ENCODE measurements at regions not wholly inside any gene's neighbourhood (a gene's known extent, or its start where the extent isn't known, plus 50 kb on each side); places are given as distances from the start of the nearest gene placed in this dataset.

DNA sequence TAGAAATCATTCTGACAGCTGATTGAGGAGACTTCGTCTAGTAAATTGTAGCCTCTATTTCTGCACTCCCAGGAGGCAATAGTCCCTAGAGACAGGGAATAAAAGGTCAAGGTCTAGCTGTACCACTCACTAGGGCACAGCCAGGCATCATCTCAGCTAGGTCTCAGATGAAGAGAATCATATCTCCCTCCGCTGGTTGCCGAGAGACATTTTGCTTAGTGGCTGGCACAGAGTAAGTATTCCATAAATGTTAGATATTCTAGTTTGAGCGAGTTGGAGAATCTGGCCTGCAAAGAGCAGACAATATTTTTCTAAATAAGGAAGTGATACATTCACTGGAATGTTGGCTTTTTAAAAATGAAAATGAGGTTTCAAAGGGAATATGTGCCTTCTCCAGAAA lies 180.4 kb upstream of the ACTBL2 start:
- no peaks in the 10 kb centered on the region for H3K27me3 ChIP-seq (ENCODE audit: control insufficient read depth, insufficient read depth, low read length)
- no peak for DNase-seq (ENCODE audit: low read depth)
- no peaks in the 10 kb centered on the region for H3K36me3 ChIP-seq (ENCODE audit: control insufficient read depth, insufficient read depth, low read length)
- no peak overlapping the region for H3K4me3 ChIP-seq (ENCODE audit: low read depth, low read length)
- TF ChIP-seq, protein P1, sequence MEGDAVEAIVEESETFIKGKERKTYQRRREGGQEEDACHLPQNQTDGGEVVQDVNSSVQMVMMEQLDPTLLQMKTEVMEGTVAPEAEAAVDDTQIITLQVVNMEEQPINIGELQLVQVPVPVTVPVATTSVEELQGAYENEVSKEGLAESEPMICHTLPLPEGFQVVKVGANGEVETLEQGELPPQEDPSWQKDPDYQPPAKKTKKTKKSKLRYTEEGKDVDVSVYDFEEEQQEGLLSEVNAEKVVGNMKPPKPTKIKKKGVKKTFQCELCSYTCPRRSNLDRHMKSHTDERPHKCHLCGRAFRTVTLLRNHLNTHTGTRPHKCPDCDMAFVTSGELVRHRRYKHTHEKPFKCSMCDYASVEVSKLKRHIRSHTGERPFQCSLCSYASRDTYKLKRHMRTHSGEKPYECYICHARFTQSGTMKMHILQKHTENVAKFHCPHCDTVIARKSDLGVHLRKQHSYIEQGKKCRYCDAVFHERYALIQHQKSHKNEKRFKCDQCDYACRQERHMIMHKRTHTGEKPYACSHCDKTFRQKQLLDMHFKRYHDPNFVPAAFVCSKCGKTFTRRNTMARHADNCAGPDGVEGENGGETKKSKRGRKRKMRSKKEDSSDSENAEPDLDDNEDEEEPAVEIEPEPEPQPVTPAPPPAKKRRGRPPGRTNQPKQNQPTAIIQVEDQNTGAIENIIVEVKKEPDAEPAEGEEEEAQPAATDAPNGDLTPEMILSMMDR (IDR thresholded peaks at IDR 0.05; ENCODE audit: insufficient read depth, low read length, poor library complexity, severe bottlenecking) = no peak

DNA sequence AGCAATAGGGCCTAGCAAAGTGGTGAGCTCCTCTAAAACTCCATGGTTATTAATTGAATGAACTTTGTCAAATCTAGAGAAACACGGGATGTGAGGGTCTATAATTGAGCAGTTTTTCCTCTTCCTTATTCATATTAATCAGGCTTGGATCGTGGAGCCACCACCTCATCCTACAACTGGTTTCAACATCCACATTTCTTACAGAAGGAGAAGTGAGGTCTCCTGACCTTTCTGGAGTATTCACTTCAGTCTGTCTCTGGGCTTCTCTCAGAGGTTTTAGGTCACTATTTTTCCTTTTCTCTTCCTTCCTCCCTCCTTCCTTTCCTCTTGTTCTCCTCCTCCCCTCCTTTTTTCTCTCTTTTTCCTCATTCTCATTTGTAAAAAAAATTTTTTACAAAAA lies 177.3 kb upstream of the ACTBL2 start:
- Histone ChIP-seq H3K36me3 (ENCODE audit: control insufficient read depth, insufficient read depth, low read length) (no peaks in the 10 kb centered on the region), H3K4me3 (ENCODE audit: low read depth, low read length) (no peak overlapping the region), H3K27me3 (ENCODE audit: control insufficient read depth, insufficient read depth, low read length) (no peaks in the 10 kb centered on the region)
- DNase-seq (ENCODE audit: low read depth) = no peak
- TF ChIP-seq, protein P1 (IDR thresholded peaks at IDR 0.05; ENCODE audit: insufficient read depth, low read length, poor library complexity, severe bottlenecking) = no peak

DNA sequence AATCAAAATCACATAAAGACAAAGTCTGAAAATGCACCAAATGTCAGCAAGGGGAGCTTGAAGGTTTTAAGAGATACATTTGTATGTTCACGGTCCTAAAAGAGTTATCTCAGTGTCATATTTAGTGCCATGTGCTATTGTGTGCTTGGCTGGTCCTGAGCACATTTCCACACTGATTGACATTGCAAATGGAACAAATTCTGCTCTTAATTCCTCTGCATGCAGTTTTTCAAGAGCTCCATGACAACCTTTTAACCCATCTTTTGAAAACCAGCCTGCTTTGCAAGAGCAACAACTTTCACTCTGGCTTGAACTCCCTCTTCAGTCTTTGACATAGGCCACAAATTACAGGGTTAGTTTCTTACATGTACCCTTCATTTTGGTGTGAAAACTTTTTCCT lies 175.4 kb upstream of the ACTBL2 start:
- no peaks in the 10 kb centered on the region for H3K27me3 ChIP-seq (ENCODE audit: control insufficient read depth, insufficient read depth, low read length)
- no peak overlapping the region for H3K4me3 ChIP-seq (ENCODE audit: low read depth, low read length)
- H3K36me3 ChIP-seq (ENCODE audit: control insufficient read depth, insufficient read depth, low read length) = no peaks in the 10 kb centered on the region
- TF ChIP-seq, protein P1 (IDR thresholded peaks at IDR 0.05; ENCODE audit: insufficient read depth, low read length, poor library complexity, severe bottlenecking) = no peak
- DNase-seq (ENCODE audit: low read depth) = no peak

DNA sequence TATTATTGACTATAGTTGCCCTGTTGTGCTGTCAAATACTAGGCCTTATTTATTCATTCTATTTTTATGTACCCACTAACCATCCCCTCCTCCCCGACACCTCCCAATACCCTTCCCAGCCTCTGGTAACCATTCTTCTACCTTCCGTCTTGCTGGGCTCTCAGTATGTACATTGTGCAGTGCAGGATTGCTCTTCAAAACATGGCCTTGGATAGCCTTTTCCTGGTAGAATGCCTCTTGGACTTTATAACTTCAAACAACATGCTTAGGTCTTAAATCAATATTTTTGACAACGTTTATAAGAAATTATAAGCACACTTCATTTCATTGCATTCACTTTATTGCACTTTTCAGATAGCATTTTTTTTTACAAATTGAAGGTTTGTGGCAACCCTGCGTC lies 172.6 kb upstream of the ACTBL2 start:
- TF ChIP-seq, protein P1 (IDR thresholded peaks at IDR 0.05; ENCODE audit: insufficient read depth, low read length, poor library complexity, severe bottlenecking) = no peak
- Histone ChIP-seq H3K27me3 (ENCODE audit: control insufficient read depth, insufficient read depth, low read length) (no peaks in the 10 kb centered on the region), H3K36me3 (ENCODE audit: control insufficient read depth, insufficient read depth, low read length) (no peaks in the 10 kb centered on the region), H3K4me3 (ENCODE audit: low read depth, low read length) (no peak overlapping the region)
- DNase-seq (ENCODE audit: low read depth) = no peak

DNA sequence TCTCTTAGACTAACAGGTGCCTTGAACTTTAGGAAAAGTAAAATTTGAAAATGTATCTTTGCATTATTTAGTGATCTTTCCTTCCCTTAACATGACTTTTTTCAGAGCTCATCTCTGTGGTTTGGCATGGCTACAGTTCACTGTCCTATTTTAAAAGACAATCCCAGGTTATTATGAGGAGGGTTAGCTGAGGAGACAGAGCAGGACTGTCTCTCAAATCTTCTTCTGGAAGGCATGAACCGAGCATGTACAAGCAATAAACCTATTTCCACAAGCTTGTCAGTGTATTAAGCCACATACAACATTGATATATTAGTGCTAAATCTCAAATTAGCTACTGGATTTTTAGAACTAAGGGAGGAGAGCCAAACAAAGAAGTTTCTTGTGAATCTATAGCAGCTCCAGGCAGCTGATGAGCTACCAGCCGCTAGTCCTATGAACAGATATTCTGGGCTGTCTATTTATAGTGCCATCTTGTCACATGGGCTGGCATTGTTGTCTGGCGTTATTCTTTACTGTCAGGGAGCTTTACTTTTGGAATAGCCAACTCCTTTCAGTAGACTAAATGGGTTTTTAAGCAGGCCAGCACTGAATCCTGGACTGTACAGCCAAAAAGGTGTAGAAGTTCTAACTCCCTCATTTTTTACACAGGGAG lies 171.2 kb upstream of the ACTBL2 start:
- H3K36me3 ChIP-seq (ENCODE audit: control insufficient read depth, insufficient read depth, low read length) = no peaks in the 10 kb centered on the region
- TF ChIP-seq, protein P1 (IDR thresholded peaks at IDR 0.05; ENCODE audit: insufficient read depth, low read length, poor library complexity, severe bottlenecking) = no peak
- DNase-seq (ENCODE audit: low read depth) = no peak
- H3K27me3 ChIP-seq (ENCODE audit: control insufficient read depth, insufficient read depth, low read length) = no peaks in the 10 kb centered on the region
- H3K4me3 ChIP-seq (ENCODE audit: low read depth, low read length) = no peak overlapping the region

DNA sequence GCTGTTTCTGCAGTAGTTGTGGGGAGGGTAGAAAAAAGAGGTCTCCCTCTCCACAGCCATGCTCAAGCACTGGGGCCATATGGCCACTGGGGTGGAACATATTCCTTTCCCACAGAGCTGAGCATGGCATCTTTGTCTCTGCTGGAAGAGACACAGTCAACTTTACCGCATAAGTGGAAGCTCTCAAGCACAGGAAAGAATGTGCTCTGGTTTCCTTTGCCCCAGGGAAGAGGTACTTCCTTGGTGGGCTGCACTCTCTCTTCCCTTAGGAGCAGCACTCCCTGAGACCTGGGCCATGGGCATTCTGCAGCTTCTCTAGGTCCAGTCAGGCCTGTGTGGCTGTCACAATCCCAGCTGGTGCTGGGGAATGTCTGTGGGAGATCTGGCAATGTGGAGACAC lies 168.5 kb upstream of the ACTBL2 start:
- Histone ChIP-seq H3K36me3 (ENCODE audit: control insufficient read depth, insufficient read depth, low read length) (no peaks in the 10 kb centered on the region), H3K4me3 (ENCODE audit: low read depth, low read length) (no peak overlapping the region), H3K27me3 (ENCODE audit: control insufficient read depth, insufficient read depth, low read length) (no peaks in the 10 kb centered on the region)
- TF ChIP-seq, protein P1 (IDR thresholded peaks at IDR 0.05; ENCODE audit: insufficient read depth, low read length, poor library complexity, severe bottlenecking) = no peak
- no peak for DNase-seq (ENCODE audit: low read depth)
